ENCODE measurements at regions not wholly inside any gene's neighbourhood (a gene's known extent, or its start where the extent isn't known, plus 50 kb on each side); places are given as distances from the start of the nearest gene placed in this dataset.

- no peak for TF ChIP-seq EZH2 (IDR thresholded peaks at IDR 0.05; ENCODE audit: low read depth, unreplicated experiment)
- no peak for TF ChIP-seq ZNF114 (CRISPR knock-in tag; IDR thresholded peaks at IDR 0.05)
Measured at GRCh38 chr4:30182786-30183185, 537.4 kb upstream of the PCDH7 start (continued).

- H3K27me3 Mint-ChIP-seq (ENCODE audit: insufficient read depth, low read depth, poor library complexity) = peaks cover 3% of the 10 kb centered on the region
- ATAC-seq = no peak
Measured at GRCh38 chr4:30191902-30192301, 528.3 kb upstream of the PCDH7 start.

GRCh38 chr4:30207389-30207788, 512.8 kb upstream of the PCDH7 start:
- H3K27ac Mint-ChIP-seq = no peak overlapping the region
- H3K27me3 Mint-ChIP-seq (ENCODE audit: insufficient read depth, low read depth, poor library complexity) = no peaks in the 10 kb centered on the region
- Histone ChIP-seq H3K9me2 (ENCODE audit: insufficient read depth) (no peaks in the 10 kb centered on the region), H3K4me2 (no peak overlapping the region), H3K4me1 (ENCODE audit: insufficient read depth) (no peaks in the 10 kb centered on the region), H3K27me3 (ENCODE audit: insufficient read depth) (no peaks in the 10 kb centered on the region), H3K27ac (ENCODE audit: low read depth) (no peak overlapping the region), H2AFZ (no peak overlapping the region), H4K20me1 (replicated peaks; ENCODE audit: insufficient read depth) (no peaks in the 10 kb centered on the region), H3F3A (replicated peaks; ENCODE audit: low read depth) (no peaks in the 10 kb centered on the region), H3K4me3 (no peak overlapping the region), H3K79me2 (replicated peaks; ENCODE audit: insufficient read depth) (no peaks in the 10 kb centered on the region), H3K36me3 (ENCODE audit: insufficient read depth) (peaks cover 1% of the 10 kb centered on the region; the same call in 1 of the 2 replicates)
- DNase-seq (ENCODE audit: low spot score) (no peak), ATAC-seq (no peak)
- peaks cover 11% of the 10 kb centered on the region for H3K9me3 Mint-ChIP-seq
- no peaks in the 10 kb centered on the region for H3K4me1 Mint-ChIP-seq
- peaks cover 5% of the 10 kb centered on the region; the same call in 2 of the 3 replicates for H3K36me3 Mint-ChIP-seq (ENCODE audit: low read depth)
- H3K4me3 Mint-ChIP-seq = no peak overlapping the region
- TF ChIP-seq JUNB (IDR thresholded peaks at IDR 0.05; ENCODE audit: unreplicated experiment) (no peak), ZNF114 (CRISPR knock-in tag; IDR thresholded peaks at IDR 0.05) (no peak), STAT1 (IDR thresholded peaks at IDR 0.05; ENCODE audit: unreplicated experiment) (no peak), EZH2phosphoT487 (IDR thresholded peaks at IDR 0.05; ENCODE audit: unreplicated experiment) (no peak), ZNF331 (CRISPR knock-in tag; IDR thresholded peaks at IDR 0.05; ENCODE audit: low read depth) (no peak), EZH2 (IDR thresholded peaks at IDR 0.05; ENCODE audit: low read depth, unreplicated experiment) (no peak), CREB1 (CRISPR knock-in tag; IDR thresholded peaks at IDR 0.05; ENCODE audit: low read depth) (no peak)
- TF ChIP-seq, protein P1, sequence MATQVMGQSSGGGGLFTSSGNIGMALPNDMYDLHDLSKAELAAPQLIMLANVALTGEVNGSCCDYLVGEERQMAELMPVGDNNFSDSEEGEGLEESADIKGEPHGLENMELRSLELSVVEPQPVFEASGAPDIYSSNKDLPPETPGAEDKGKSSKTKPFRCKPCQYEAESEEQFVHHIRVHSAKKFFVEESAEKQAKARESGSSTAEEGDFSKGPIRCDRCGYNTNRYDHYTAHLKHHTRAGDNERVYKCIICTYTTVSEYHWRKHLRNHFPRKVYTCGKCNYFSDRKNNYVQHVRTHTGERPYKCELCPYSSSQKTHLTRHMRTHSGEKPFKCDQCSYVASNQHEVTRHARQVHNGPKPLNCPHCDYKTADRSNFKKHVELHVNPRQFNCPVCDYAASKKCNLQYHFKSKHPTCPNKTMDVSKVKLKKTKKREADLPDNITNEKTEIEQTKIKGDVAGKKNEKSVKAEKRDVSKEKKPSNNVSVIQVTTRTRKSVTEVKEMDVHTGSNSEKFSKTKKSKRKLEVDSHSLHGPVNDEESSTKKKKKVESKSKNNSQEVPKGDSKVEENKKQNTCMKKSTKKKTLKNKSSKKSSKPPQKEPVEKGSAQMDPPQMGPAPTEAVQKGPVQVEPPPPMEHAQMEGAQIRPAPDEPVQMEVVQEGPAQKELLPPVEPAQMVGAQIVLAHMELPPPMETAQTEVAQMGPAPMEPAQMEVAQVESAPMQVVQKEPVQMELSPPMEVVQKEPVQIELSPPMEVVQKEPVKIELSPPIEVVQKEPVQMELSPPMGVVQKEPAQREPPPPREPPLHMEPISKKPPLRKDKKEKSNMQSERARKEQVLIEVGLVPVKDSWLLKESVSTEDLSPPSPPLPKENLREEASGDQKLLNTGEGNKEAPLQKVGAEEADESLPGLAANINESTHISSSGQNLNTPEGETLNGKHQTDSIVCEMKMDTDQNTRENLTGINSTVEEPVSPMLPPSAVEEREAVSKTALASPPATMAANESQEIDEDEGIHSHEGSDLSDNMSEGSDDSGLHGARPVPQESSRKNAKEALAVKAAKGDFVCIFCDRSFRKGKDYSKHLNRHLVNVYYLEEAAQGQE (IDR thresholded peaks at IDR 0.05; ENCODE audit: unreplicated experiment) = no peak
- TF ChIP-seq, protein P2, sequence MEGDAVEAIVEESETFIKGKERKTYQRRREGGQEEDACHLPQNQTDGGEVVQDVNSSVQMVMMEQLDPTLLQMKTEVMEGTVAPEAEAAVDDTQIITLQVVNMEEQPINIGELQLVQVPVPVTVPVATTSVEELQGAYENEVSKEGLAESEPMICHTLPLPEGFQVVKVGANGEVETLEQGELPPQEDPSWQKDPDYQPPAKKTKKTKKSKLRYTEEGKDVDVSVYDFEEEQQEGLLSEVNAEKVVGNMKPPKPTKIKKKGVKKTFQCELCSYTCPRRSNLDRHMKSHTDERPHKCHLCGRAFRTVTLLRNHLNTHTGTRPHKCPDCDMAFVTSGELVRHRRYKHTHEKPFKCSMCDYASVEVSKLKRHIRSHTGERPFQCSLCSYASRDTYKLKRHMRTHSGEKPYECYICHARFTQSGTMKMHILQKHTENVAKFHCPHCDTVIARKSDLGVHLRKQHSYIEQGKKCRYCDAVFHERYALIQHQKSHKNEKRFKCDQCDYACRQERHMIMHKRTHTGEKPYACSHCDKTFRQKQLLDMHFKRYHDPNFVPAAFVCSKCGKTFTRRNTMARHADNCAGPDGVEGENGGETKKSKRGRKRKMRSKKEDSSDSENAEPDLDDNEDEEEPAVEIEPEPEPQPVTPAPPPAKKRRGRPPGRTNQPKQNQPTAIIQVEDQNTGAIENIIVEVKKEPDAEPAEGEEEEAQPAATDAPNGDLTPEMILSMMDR (conservative IDR thresholded peaks at IDR 0.05; ENCODE audit: low read depth in 2 of 2) = no peak

More at GRCh38 chr4:30191902-30192301, 528.3 kb upstream of the PCDH7 start:
- Histone ChIP-seq H3K27ac (ENCODE audit: low read depth) (no peak overlapping the region), H3K36me3 (ENCODE audit: insufficient read depth) (no peaks in the 10 kb centered on the region), H3K4me2 (no peak overlapping the region), H2AFZ (no peak overlapping the region), H3K9me2 (ENCODE audit: insufficient read depth) (no peaks in the 10 kb centered on the region), H3K79me2 (replicated peaks; ENCODE audit: insufficient read depth) (no peaks in the 10 kb centered on the region), H3F3A (replicated peaks; ENCODE audit: low read depth) (no peaks in the 10 kb centered on the region), H3K4me1 (ENCODE audit: insufficient read depth) (no peaks in the 10 kb centered on the region), H3K27me3 (ENCODE audit: insufficient read depth) (no peaks in the 10 kb centered on the region), H3K4me3 (no peak overlapping the region), H4K20me1 (replicated peaks; ENCODE audit: insufficient read depth) (no peaks in the 10 kb centered on the region)
- Mint-ChIP-seq H3K4me3 (no peak overlapping the region), H3K4me1 (peaks cover 6% of the 10 kb centered on the region; the same call in 2 of the 3 replicates), H3K36me3 (ENCODE audit: low read depth) (no peaks in the 10 kb centered on the region), H3K27ac (no peak overlapping the region), H3K9me3 (no peaks in the 10 kb centered on the region)
- no peak for TF ChIP-seq CREB1 (CRISPR knock-in tag; IDR thresholded peaks at IDR 0.05; ENCODE audit: low read depth)
- no peak for TF ChIP-seq ZNF331 (CRISPR knock-in tag; IDR thresholded peaks at IDR 0.05; ENCODE audit: low read depth)
- TF ChIP-seq, protein P1 (IDR thresholded peaks at IDR 0.05; ENCODE audit: unreplicated experiment) = no peak
- no peak for TF ChIP-seq ZNF114 (CRISPR knock-in tag; IDR thresholded peaks at IDR 0.05)
- TF ChIP-seq POLR2AphosphoS5 (IDR thresholded peaks at IDR 0.05; ENCODE audit: low read depth) = no peak
- TF ChIP-seq EZH2phosphoT487 (IDR thresholded peaks at IDR 0.05; ENCODE audit: unreplicated experiment) = no peak
- no peak for DNase-seq (ENCODE audit: low spot score)
